ENCODE measurements at regions not wholly inside any gene's neighbourhood (a gene's known extent, or its start where the extent isn't known, plus 50 kb on each side); places are given as distances from the start of the nearest gene placed in this dataset.

- DNase-seq, result no peak
Measured at GRCh38 chr9:105150991-105151685, 93.3 kb upstream of the SLC44A1 start.

- no peak for DNase-seq
Measured at GRCh38 chr9:105151686-105151995, 92.8 kb upstream of the SLC44A1 start.

DNA sequence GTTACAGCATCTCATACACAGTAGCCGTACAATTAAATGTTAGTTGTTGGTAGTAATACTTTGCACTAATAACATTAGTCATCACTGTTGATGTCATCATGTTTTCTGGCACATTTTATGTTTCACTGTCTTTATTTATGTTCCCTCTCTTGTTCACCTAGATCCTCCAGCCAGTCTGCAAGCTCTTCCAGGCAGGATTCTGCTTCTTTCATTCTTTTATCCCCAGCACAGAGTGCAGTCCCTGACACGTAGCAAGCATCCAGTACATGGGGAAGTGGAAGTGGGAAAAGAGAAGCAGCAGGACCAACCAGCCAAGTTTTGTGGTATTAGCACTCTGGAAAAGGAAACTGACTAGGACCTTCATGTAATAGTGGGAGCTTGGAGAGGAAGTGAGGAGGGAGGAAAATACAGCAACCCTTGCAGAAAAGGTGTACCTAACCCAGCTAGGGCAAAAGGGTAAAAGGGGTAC is 89.7 kb upstream of the SLC44A1 start:
- DNase-seq, result no peak

- DNase-seq, result no peak
Measured at GRCh38 chr9:105157171-105157583, 87.3 kb upstream of the SLC44A1 start.

DNA sequence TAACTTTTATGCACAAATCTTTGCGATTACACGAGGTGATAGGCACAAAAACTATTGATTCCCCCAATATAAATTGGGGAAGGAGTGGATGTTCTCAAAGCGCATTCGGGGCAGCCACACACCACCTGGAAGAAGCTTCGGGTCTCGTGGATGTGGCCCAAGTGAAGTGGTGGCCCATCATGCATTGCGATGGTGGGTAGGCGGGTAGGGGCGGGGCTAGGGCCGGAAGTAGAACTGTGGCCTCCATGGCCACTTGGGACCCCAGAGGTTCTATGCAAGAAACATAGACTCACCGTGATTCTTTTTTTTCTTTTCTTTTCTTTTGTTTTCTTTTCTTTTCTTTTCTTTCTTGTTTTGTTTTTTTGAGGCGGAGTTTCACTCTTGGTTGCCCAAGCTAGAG is 86.4 kb upstream of the SLC44A1 start:
- DNase-seq, result no peak

- no peak for DNase-seq
Measured at GRCh38 chr9:105158898-105159297, 85.6 kb upstream of the SLC44A1 start.

- DNase-seq, result no peak
Measured at GRCh38 chr9:105168870-105169319, 75.6 kb upstream of the SLC44A1 start.

GRCh38 chr9:105171076-105171475 is 73.4 kb upstream of the SLC44A1 start:
- no peak for DNase-seq

DNA sequence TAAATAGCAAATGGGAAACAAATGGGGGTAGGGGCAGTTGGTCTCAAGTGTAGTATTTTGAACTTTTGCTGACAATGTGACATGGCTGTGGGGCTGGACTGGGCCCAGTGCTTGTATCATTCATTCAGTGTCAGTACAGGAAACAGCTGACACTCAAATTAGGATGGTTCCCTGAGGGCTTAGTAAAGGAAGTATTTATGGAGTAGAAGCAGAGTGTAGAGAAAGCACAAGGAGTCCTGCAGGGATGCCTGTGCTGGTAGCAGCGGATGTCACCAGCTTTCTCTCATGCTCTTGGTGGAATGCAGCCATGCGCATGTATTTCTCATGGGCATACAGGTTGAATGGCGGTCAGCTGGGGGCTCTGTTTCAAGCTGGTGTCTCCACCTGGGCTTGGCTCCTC is 72.9 kb upstream of the SLC44A1 start:
- no peak for DNase-seq

DNA sequence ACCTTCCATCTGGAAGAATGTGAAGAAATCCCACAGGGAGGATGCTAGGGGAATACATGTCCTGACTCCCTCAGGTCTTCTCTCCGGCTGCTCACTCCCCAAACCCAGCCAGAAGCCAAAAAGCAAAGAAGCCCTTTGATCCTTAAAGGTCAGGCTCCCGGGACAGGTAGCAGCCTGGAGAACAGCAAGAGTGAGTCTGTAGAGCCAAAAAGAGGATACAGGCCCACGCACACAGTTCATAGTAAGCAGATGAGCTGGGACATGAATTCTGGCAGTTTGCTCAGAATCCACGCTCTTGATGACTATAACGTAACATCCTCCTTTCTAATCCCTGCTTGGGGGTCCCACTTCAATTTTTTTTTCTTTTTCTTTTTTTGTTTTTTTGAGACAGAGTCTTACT is 72.0 kb upstream of the SLC44A1 start:
- no peak for DNase-seq

DNA sequence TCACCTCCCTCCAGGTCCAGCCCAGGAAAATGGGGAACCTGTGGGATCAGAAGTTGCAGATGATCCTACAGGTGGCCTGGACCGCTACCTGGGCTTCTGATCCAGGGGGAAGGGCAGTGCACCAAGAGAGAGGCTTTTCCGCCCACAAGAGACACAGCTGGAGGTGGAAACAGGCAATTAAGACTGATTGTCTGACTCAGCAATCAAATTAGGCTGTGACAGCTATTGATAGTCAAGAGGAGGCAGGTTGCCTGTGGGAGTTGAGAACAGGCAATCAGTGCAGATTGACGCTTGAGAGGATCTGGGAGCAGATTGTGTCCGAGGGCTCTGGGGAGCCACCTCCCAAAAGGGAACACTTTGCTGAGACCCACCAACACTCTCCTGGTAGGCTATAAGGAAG is 71.1 kb upstream of the SLC44A1 start:
- DNase-seq, result no peak

DNA sequence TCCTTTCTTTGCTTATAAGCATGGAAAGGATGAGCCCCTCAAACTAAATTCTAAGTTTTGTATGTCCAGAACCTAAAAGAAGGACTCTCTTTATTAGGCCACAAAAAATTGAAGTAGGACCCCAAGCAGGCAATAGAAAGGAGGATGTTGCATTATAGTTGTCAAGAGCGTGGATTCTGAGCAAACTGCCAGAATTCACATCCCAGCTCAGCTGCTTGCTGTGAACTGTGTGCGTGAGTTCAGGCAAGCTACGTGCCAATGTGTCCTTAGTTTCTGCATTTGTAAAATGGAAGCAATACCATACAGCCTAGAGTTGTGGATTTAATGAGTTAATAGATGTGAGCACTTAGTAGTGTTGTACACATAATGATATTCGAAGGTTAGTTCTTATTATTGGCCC is 70.6 kb upstream of the SLC44A1 start:
- DNase-seq, result no peak

- no peak for DNase-seq
Measured at GRCh38 chr9:105176194-105176593, 68.3 kb upstream of the SLC44A1 start.

GRCh38 chr9:105178076-105178475 is 66.4 kb upstream of the SLC44A1 start:
- no peak for DNase-seq

- DNase-seq, result no peak
Measured at GRCh38 chr9:105187781-105188180, 56.7 kb upstream of the SLC44A1 start.

- DNase-seq, result no peak
Measured at GRCh38 chr9:105188746-105189145, 55.7 kb upstream of the SLC44A1 start.

DNA sequence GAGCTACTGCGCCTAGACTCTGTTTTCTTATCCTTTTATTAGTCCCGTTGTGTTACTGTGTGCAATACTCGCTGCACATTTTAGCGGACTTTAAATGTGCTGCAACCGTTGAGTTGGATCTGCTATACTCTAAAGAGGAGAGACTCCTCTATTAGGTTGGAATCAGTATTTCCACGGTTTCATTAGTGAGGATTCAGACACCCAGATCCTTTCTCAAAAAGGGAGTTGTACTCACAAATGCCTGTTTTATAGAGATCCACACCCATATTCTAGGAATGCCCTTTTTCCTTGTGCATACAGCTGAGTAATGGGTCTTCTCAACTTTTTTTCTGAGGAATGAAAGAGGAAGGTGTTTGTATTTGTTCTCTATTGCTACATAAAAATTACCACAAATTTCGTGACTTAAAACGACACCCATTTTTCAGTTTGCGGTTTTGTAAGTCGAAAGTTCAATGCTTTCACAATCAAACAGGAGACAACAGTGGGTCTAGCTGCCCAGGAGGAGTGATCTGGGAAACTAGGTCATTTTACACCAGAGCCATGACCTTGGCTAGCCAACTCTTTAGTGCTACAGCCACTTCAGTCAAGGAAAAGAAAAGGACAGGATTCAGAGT is 52.8 kb upstream of the SLC44A1 start:
- DNase-seq, result no peak

DNA sequence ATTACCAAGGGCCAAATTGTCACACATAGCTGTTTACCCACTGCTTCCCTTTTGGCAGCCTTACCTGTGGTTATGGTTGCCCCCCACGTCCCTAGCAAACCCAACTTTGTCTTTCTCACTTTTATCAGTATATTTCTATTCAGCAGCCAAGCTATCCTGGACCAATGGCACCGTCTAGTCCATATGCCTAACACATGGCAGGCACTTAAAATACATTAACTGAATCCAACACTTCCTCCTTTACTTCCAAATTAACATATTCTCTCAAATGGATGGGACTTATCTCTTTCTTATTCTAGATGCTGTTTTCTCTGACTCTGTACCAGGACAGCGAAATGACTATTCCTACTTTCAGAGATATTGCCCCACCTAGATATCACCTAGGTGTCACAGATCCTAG is 50.9 kb upstream of the SLC44A1 start:
- no peak for DNase-seq

- DNase-seq, result no peak
Measured at GRCh38 chr9:105194234-105194633, 50.2 kb upstream of the SLC44A1 start.
